Activated CD8-positive, alpha-beta T cell treated with anti-CD3 and anti-CD28 coated beads for 36 hours (primary cell): ENCODE measurements at regions not wholly inside any gene's neighbourhood (a gene's known extent, or its start where the extent isn't known, plus 50 kb on each side); places are given as distances from the start of the nearest gene placed in this dataset.

ENCODE experiments used
- ATAC-seq: fragments of 200-7000 bp; cut with Tn5 transposase; one replicate; pipeline ENCODE4 v1.10.0; 2021; ENCODE audit warnings: mild to moderate bottlenecking, moderate library complexity
- CTCF ChIA-PET: fragments of 350-600 bp; sonication (Branson Sonifier 250); formaldehyde crosslinking; loops from one replicate; lab custom pipeline; 2021; ENCODE audit warnings: antibody characterized with exemption; lab: Charles Lee
- POLR2A ChIA-PET: fragments of 350-600 bp; sonication (Branson Sonifier 250); formaldehyde crosslinking; loops from one replicate; lab custom pipeline; 2021; ENCODE audit warnings: antibody characterized with exemption; lab: Charles Lee
- DNase-seq: peaks from one replicate; pipeline ENCODE4 v3.0.0-alpha.2; 2020
- H3K27ac Mint-ChIP-seq: one replicate; pipeline ENCODE4 v1.8.0; 2021; ENCODE audit warnings: mild to moderate bottlenecking, mixed read lengths
- H3K27me3 Mint-ChIP-seq: one replicate; pipeline ENCODE4 v1.8.0; 2021; ENCODE audit warnings: mixed read lengths
- H3K36me3 Mint-ChIP-seq: one replicate; pipeline ENCODE4 v1.8.0; 2021; ENCODE audit warnings: low read depth, mixed read lengths
- H3K4me1 Mint-ChIP-seq: one replicate; pipeline ENCODE4 v1.8.0; 2021; ENCODE audit warnings: low read depth, mixed read lengths
- H3K4me3 Mint-ChIP-seq: one replicate; pipeline ENCODE4 v1.8.0; 2021; ENCODE audit warnings: mild to moderate bottlenecking, moderate library complexity, mixed read lengths
- H3K9me3 Mint-ChIP-seq: one replicate; pipeline ENCODE4 v1.8.0; 2021; ENCODE audit warnings: mixed read lengths
- intact Hi-C: fragments of 100-400 bp; cut with micrococcal nuclease; formaldehyde crosslinking; loops from one replicate; pipeline ENCODE4 v1.10.0; 2022
- TF ChIP-seq, protein P1 (sequence below): fragments of 200-600 bp; IDR thresholded peaks from one replicate; pipeline ENCODE4 v1.8.0; 2022; ENCODE audit warnings: antibody characterized with exemption, mild to moderate bottlenecking

GRCh38 chrX:137101273-137101990 is 67.6 kb upstream of the GPR101 start:
- H3K9me3 Mint-ChIP-seq, result no peaks in the 10 kb centered on the region
- H3K27ac Mint-ChIP-seq, result no peak overlapping the region
- H3K27me3 Mint-ChIP-seq, result peaks cover 3% of the 10 kb centered on the region
- H3K4me1 Mint-ChIP-seq, result no peaks in the 10 kb centered on the region
- DNase-seq (no peak), ATAC-seq (no peak)
- TF ChIP-seq, protein P1, sequence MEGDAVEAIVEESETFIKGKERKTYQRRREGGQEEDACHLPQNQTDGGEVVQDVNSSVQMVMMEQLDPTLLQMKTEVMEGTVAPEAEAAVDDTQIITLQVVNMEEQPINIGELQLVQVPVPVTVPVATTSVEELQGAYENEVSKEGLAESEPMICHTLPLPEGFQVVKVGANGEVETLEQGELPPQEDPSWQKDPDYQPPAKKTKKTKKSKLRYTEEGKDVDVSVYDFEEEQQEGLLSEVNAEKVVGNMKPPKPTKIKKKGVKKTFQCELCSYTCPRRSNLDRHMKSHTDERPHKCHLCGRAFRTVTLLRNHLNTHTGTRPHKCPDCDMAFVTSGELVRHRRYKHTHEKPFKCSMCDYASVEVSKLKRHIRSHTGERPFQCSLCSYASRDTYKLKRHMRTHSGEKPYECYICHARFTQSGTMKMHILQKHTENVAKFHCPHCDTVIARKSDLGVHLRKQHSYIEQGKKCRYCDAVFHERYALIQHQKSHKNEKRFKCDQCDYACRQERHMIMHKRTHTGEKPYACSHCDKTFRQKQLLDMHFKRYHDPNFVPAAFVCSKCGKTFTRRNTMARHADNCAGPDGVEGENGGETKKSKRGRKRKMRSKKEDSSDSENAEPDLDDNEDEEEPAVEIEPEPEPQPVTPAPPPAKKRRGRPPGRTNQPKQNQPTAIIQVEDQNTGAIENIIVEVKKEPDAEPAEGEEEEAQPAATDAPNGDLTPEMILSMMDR, result no peak
- no peak overlapping the region for H3K4me3 Mint-ChIP-seq
- intact Hi-C loops, result no loop called here
- no peaks in the 10 kb centered on the region for H3K36me3 Mint-ChIP-seq
- ChIA-PET POLR2A (no interaction called here), CTCF (no interaction called here)
